ENCODE measurements at regions not wholly inside any gene's neighbourhood (a gene's known extent, or its start where the extent isn't known, plus 50 kb on each side); places are given as distances from the start of the nearest gene placed in this dataset.

- DNase-seq (ENCODE audit: low spot score): no peak
Measured at GRCh38 chr11:92384802-92385201, 160.2 kb downstream of the FAT3 start.

- DNase-seq (ENCODE audit: low spot score): no peak
Measured at GRCh38 chr11:92386577-92386976, 162.0 kb downstream of the FAT3 start.

- DNase-seq (ENCODE audit: low spot score): no peak
Measured at GRCh38 chr11:92387859-92388258, 163.2 kb downstream of the FAT3 start.

GRCh38 chr11:92388380-92388779, 163.8 kb downstream of the FAT3 start:
- DNase-seq (ENCODE audit: low spot score): no peak

- DNase-seq (ENCODE audit: low spot score): no peak
Measured at GRCh38 chr11:92390783-92391182, 166.2 kb downstream of the FAT3 start.

GRCh38 chr11:92391364-92391763, 166.7 kb downstream of the FAT3 start:
- no peak for DNase-seq (ENCODE audit: low spot score)

GRCh38 chr11:92391808-92392207, 167.2 kb downstream of the FAT3 start:
- no peak for DNase-seq (ENCODE audit: low spot score)

GRCh38 chr11:92393218-92393617, 168.6 kb downstream of the FAT3 start:
- no peak for DNase-seq (ENCODE audit: low spot score)

- no peak for DNase-seq (ENCODE audit: low spot score)
Measured at GRCh38 chr11:92396133-92396532, 171.5 kb downstream of the FAT3 start.

- DNase-seq (ENCODE audit: low spot score): no peak
Measured at GRCh38 chr11:92397221-92397755, 172.7 kb downstream of the FAT3 start.

GRCh38 chr11:92399705-92400104, 175.1 kb downstream of the FAT3 start:
- DNase-seq (ENCODE audit: low spot score): no peak

GRCh38 chr11:92401520-92401919, 176.9 kb downstream of the FAT3 start:
- no peak for DNase-seq (ENCODE audit: low spot score)

GRCh38 chr11:92406472-92406871, 181.9 kb downstream of the FAT3 start:
- no peak for DNase-seq (ENCODE audit: low spot score)

- no peak for DNase-seq (ENCODE audit: low spot score)
Measured at GRCh38 chr11:92409355-92409754, 184.7 kb downstream of the FAT3 start.

- DNase-seq (ENCODE audit: low spot score): no peak
Measured at GRCh38 chr11:92409956-92410355, 185.3 kb downstream of the FAT3 start.

- DNase-seq (ENCODE audit: low spot score): no peak
Measured at GRCh38 chr11:92410526-92410925, 185.9 kb downstream of the FAT3 start.

- no peak for DNase-seq (ENCODE audit: low spot score)
Measured at GRCh38 chr11:92411431-92411830, 186.8 kb downstream of the FAT3 start.

GRCh38 chr11:92413757-92414513, 189.3 kb downstream of the FAT3 start:
- no peak for DNase-seq (ENCODE audit: low spot score)

GRCh38 chr11:92416971-92417725, 192.5 kb downstream of the FAT3 start:
- no peak for DNase-seq (ENCODE audit: low spot score)

- no peak for DNase-seq (ENCODE audit: low spot score)
Measured at GRCh38 chr11:92423115-92424034, 198.8 kb downstream of the FAT3 start.

- DNase-seq (ENCODE audit: low spot score): no peak
Measured at GRCh38 chr11:92424281-92424680, 199.7 kb downstream of the FAT3 start.

GRCh38 chr11:92425127-92425526, 200.5 kb downstream of the FAT3 start:
- no peak for DNase-seq (ENCODE audit: low spot score)

Measured in left forelimb (tissue), 1 donor.